HepG2 (cell line): ENCODE measurements at regions not wholly inside any gene's neighbourhood (a gene's known extent, or its start where the extent isn't known, plus 50 kb on each side); places are given as distances from the start of the nearest gene placed in this dataset.

ENCODE experiments used
- ADNP ChIP-seq: sonication (generic); formaldehyde crosslinking; IDR thresholded peaks from 2 replicates; pipeline ENCODE4 v1.4.0; 2020; ENCODE audit warnings: missing genetic modification reagents
- ARID2 ChIP-seq: sonication (generic); formaldehyde crosslinking; IDR thresholded peaks from 2 replicates; pipeline ENCODE4 v1.8.1; 2022; ENCODE audit warnings: mild to moderate bottlenecking, missing genetic modification reagents, borderline replicate concordance
- ATF3 ChIP-seq: sonication (generic); formaldehyde crosslinking; IDR thresholded peaks from 2 replicates; pipeline ENCODE4 v1.4.0; 2020; ENCODE audit warnings: missing genetic modification reagents
- BORCS8-MEF2B ChIP-seq: sonication (generic); formaldehyde crosslinking; IDR thresholded peaks from 2 replicates; pipeline ENCODE4 v1.8.0; 2022; ENCODE audit warnings: mild to moderate bottlenecking, missing genetic modification reagents
- CBFB ChIP-seq: sonication (generic); formaldehyde crosslinking; IDR thresholded peaks from 2 replicates; pipeline ENCODE4 v1.4.0; 2020; ENCODE audit warnings: missing genetic modification reagents
- DMAP1 ChIP-seq: IDR thresholded peaks from 2 replicates; pipeline ENCODE4 v1.6.1; 2016
- FOSL2 ChIP-seq: sonication (generic); formaldehyde crosslinking; IDR thresholded peaks from 2 replicates; pipeline ENCODE4 v1.4.0; 2020; ENCODE audit warnings: missing genetic modification reagents
- FOXA3 ChIP-seq: IDR thresholded peaks from 2 replicates; pipeline ENCODE4 v1.6.1; 2016; ENCODE audit warnings: missing genetic modification reagents, missing compliant biosample characterization
- ISX ChIP-seq: sonication (generic); formaldehyde crosslinking; conservative IDR thresholded peaks from 2 replicates; pipeline ENCODE4 v1.5.0; 2020; ENCODE audit warnings: missing genetic modification reagents
- NCOA1 ChIP-seq: sonication (generic); formaldehyde crosslinking; IDR thresholded peaks from 2 replicates; pipeline ENCODE4 v1.9.0; 2021; ENCODE audit warnings: missing genetic modification reagents
- POLR2AphosphoS5 ChIP-seq: IDR thresholded peaks from 2 replicates; pipeline ENCODE4 v1.6.1; 2012; ENCODE audit warnings: low read depth, low read length
- STAT5B ChIP-seq: sonication (generic); formaldehyde crosslinking; IDR thresholded peaks from 2 replicates; pipeline ENCODE4 v1.4.0; 2020; ENCODE audit warnings: missing genetic modification reagents
- UBTF ChIP-seq: sonication (generic); formaldehyde crosslinking; IDR thresholded peaks from 2 replicates; pipeline ENCODE4 v1.4.0; 2020; ENCODE audit warnings: mild to moderate bottlenecking, missing genetic modification reagents
- ZBTB33 ChIP-seq: sonication (generic); formaldehyde crosslinking; IDR thresholded peaks from 2 replicates; pipeline ENCODE4 v1.4.0; 2020; ENCODE audit warnings: missing genetic modification reagents
- ZBTB39 ChIP-seq: sonication (generic); formaldehyde crosslinking; IDR thresholded peaks from 2 replicates; pipeline ENCODE4 v1.5.0; 2020; ENCODE audit warnings: missing genetic modification reagents
- ZFP36 ChIP-seq: fragments of 150-350 bp; IDR thresholded peaks from 2 replicates; pipeline ENCODE4 v1.6.1; 2018; ENCODE audit warnings: borderline replicate concordance, low read length, low read depth; ENCODE audit not compliant: partially characterized antibody
- ZNF382 ChIP-seq: sonication (generic); formaldehyde crosslinking; IDR thresholded peaks from 2 replicates; pipeline ENCODE4 v1.5.0; 2020; ENCODE audit warnings: missing genetic modification reagents, mild to moderate bottlenecking, borderline replicate concordance
- ZNF558 ChIP-seq: sonication (generic); formaldehyde crosslinking; IDR thresholded peaks from 2 replicates; pipeline ENCODE4 v1.9.0; 2022; ENCODE audit warnings: mild to moderate bottlenecking, missing genetic modification reagents, borderline replicate concordance
- ZNF710 ChIP-seq: sonication (generic); formaldehyde crosslinking; IDR thresholded peaks from 2 replicates; pipeline ENCODE4 v1.5.0; 2020; ENCODE audit warnings: mild to moderate bottlenecking, missing genetic modification reagents, borderline replicate concordance
- ZNF781 ChIP-seq: sonication (generic); formaldehyde crosslinking; IDR thresholded peaks from 2 replicates; pipeline ENCODE4 v1.5.1; 2020; ENCODE audit warnings: borderline replicate concordance, mild to moderate bottlenecking, missing genetic modification reagents; ENCODE audit errors: not compliant biosample characterization

- TF ChIP-seq POLR2AphosphoS5 (no peak), ZNF382 (CRISPR knock-in tag) (no peak), ZBTB39 (CRISPR knock-in tag) (no peak), FOXA3 (CRISPR knock-in tag) (peak; percentile 43; the same call in 1 of the 2 replicates), ZBTB33 (CRISPR knock-in tag) (no peak), UBTF (no peak), ISX (no peak), ZNF558 (CRISPR knock-in tag) (no peak), BORCS8-MEF2B (CRISPR knock-in tag) (no peak; the same call in 1 of the 2 replicates), FOSL2 (peak; percentile 28; the same call in 1 of the 2 replicates), ZFP36 (no peak), ATF3 (no peak), DMAP1 (CRISPR knock-in tag) (0 out of 2 replicates have a peak, but pooled peaks have one; percentile 33), STAT5B (no peak), ZNF710 (CRISPR knock-in tag) (no peak; the same call in 1 of the 2 replicates), ZNF781 (CRISPR knock-in tag) (no peak), CBFB (no peak), ADNP (CRISPR knock-in tag) (no peak), ARID2 (CRISPR knock-in tag) (0 out of 2 replicates have a peak, but pooled peaks have one; percentile 75), NCOA1 (peak; percentile 80; the same call in 1 of the 2 replicates)
Measured at GRCh38 chr2:42959234-42960001, 167.0 kb upstream of the HAAO start (continued).
